ENCODE measurements at regions not wholly inside any gene's neighbourhood (a gene's known extent, or its start where the extent isn't known, plus 50 kb on each side); places are given as distances from the start of the nearest gene placed in this dataset.

- no peak for TF ChIP-seq TAF1 (IDR thresholded peaks at IDR 0.05; ENCODE audit: low read depth)
- TF ChIP-seq FOXM1 (IDR thresholded peaks at IDR 0.05; ENCODE audit: borderline replicate concordance, low read depth): no peak
- no peak for TF ChIP-seq CREB1 (IDR thresholded peaks at IDR 0.05; ENCODE audit: low read depth)
- TF ChIP-seq YY1 (IDR thresholded peaks at IDR 0.05; ENCODE audit: low read depth): no peak
- TF ChIP-seq MAX (IDR thresholded peaks at IDR 0.05): no peak
- TF ChIP-seq NFIC (IDR thresholded peaks at IDR 0.05): no peak
- no peak for TF ChIP-seq CEBPB (IDR thresholded peaks at IDR 0.05)
- no peak for TF ChIP-seq USF1 (IDR thresholded peaks at IDR 0.05)
- TF ChIP-seq EP300 (IDR thresholded peaks at IDR 0.05; ENCODE audit: borderline replicate concordance): no peak
- TF ChIP-seq RAD21 (IDR thresholded peaks at IDR 0.05; ENCODE audit: low read depth): no peak
These were observed 61.7 kb upstream of the SPRED2 start for GRCh38 chr2:65494078-65494477.
